SK-N-SH (cell line): ENCODE measurements at regions not wholly inside any gene's neighbourhood (a gene's known extent, or its start where the extent isn't known, plus 50 kb on each side); places are given as distances from the start of the nearest gene placed in this dataset.

Source experiments
- CTCF ChIA-PET: fragments of 300-600, 350-600 bp; formaldehyde crosslinking; extraction: SDS; loops from one replicate; lab custom pipeline; 2021; lab: Yijun Ruan, JAX
- POLR2A ChIA-PET: fragments of 350-600 bp; sonication (Branson Sonifier 250); formaldehyde crosslinking; extraction: SDS; loops from one replicate; lab custom pipeline; 2020; ENCODE audit warnings: antibody characterized with exemption, inconsistent platforms; lab: Yijun Ruan, JAX
- DNase-seq: peaks from one replicate; pipeline ENCODE4 v3.0.0; 2012
- H2AFZ ChIP-seq: fragments of 200-600 bp; sonication (generic); 2 replicates; pipeline ENCODE4 v1.8.1; 2016; ENCODE audit warnings: antibody characterized with exemption, mild to moderate bottlenecking, low read depth
- H3F3A ChIP-seq: fragments of 200-600 bp; sonication (generic); replicated peaks from 2 replicates; pipeline ENCODE3; 2016; ENCODE audit warnings: antibody characterized with exemption, mild to moderate bottlenecking; ENCODE audit not compliant: insufficient read depth
- H3K27ac ChIP-seq, 2 experiments: fragments of 200-500 bp in 1 of 2; fragments of 200-600 bp in 1 of 2; sonication (Bioruptor generic) in 1 of 2; sonication (generic), shearing (Covaris generic) in 1 of 2; 2 replicates each; pipeline versions ENCODE4 v1.5.1 to v1.6.1; 2014 to 2016; ENCODE audit warnings: low read depth in 2 of 2, inconsistent platforms in 1 of 2, low read length in 1 of 2, mild to moderate bottlenecking in 1 of 2, mixed read lengths in 1 of 2
- H3K27me3 ChIP-seq: fragments of 200-600 bp; sonication (generic), shearing (Covaris generic); 2 replicates; pipeline ENCODE4 v1.6.1; 2016; ENCODE audit warnings: mixed run types; ENCODE audit not compliant: insufficient read depth
- H3K36me3 ChIP-seq, 2 experiments: fragments of 200-500 bp in 1 of 2; fragments of 200-600 bp in 1 of 2; sonication (Bioruptor generic) in 1 of 2; sonication (generic) in 1 of 2; replicated peaks in 1 of 2; 2 replicates each; pipeline versions ENCODE3 to v1.5.1; 2014 to 2016; ENCODE audit warnings: low read length in 1 of 2, mild to moderate bottlenecking in 1 of 2; ENCODE audit not compliant: insufficient read depth in 2 of 2, control insufficient read depth in 1 of 2
- H3K4me1 ChIP-seq, 2 experiments: fragments of 200-500 bp in 1 of 2; fragments of 200-600 bp in 1 of 2; sonication (Bioruptor generic) in 1 of 2; sonication (generic), shearing (Covaris generic) in 1 of 2; 2 replicates each; pipeline versions ENCODE4 v1.5.1 to v1.6.1; 2014 to 2016; ENCODE audit warnings: low read depth in 1 of 2, low read length in 1 of 2, mixed run types in 1 of 2; ENCODE audit not compliant: insufficient read depth in 2 of 2, control insufficient read depth in 1 of 2
- H3K4me2 ChIP-seq: fragments of 200-600 bp; sonication (generic), shearing (Covaris generic); 2 replicates; pipeline ENCODE4 v1.6.1; 2017; ENCODE audit warnings: mixed run types
- H3K4me3 ChIP-seq, 2 experiments: fragments of 200-500 bp in 1 of 2; fragments of 200-600 bp in 1 of 2; sonication (Bioruptor generic) in 1 of 2; sonication (generic), shearing (Covaris generic) in 1 of 2; 2 replicates each; pipeline versions ENCODE4 v1.5.1 to v1.8.1; 2014 to 2016; ENCODE audit warnings: low read depth in 2 of 2, inconsistent platforms in 1 of 2, low read length in 1 of 2, mild to moderate bottlenecking in 1 of 2, mixed read lengths in 1 of 2, moderate library complexity in 1 of 2
- H3K79me2 ChIP-seq: fragments of 200-600 bp; sonication (generic); 2 replicates; pipeline ENCODE4 v1.8.1; 2017; ENCODE audit warnings: mild to moderate bottlenecking; ENCODE audit not compliant: insufficient read depth
- H3K9ac ChIP-seq: fragments of 200-600 bp; sonication (generic); 2 replicates; pipeline ENCODE4 v1.6.1; 2017; ENCODE audit warnings: mixed run types
- H3K9me2 ChIP-seq: fragments of 200-600 bp; sonication (generic); 2 replicates; pipeline ENCODE4 v1.6.1; 2017; ENCODE audit warnings: mixed run types
- H3K9me3 ChIP-seq: fragments of 200-600 bp; sonication (generic); 2 replicates; pipeline ENCODE4 v1.6.1; 2017; ENCODE audit warnings: mixed run types, mild to moderate bottlenecking, moderate library complexity
- H4K20me1 ChIP-seq: fragments of 200-600 bp; sonication (generic); 2 replicates; pipeline ENCODE4 v1.6.1; 2017; ENCODE audit warnings: mild to moderate bottlenecking, mixed run types; ENCODE audit not compliant: insufficient read depth
- CHD2 ChIP-seq: fragments of 150-350 bp; IDR thresholded peaks from 2 replicates; pipeline ENCODE4 v1.6.1; 2018; ENCODE audit warnings: low read length; ENCODE audit not compliant: partially characterized antibody
- ELF1 ChIP-seq: IDR thresholded peaks from 2 replicates; pipeline ENCODE4 v1.4.0; 2012
- EP300 ChIP-seq, 2 experiments: IDR thresholded peaks; 2 replicates each; pipeline versions ENCODE4 v1.4.0 to v1.6.1; 2012; ENCODE audit warnings: borderline replicate concordance in 1 of 2, low read depth in 1 of 2, low read length in 1 of 2
- EZH2phosphoT487 ChIP-seq: fragments of 200-600 bp; sonication (generic); IDR thresholded peaks from 2 replicates; pipeline ENCODE4 v1.6.1; 2017; ENCODE audit warnings: low read depth, mixed run types, mild to moderate bottlenecking, antibody characterized with exemption, moderate library complexity, borderline replicate concordance
- FOSL2 ChIP-seq: IDR thresholded peaks from 2 replicates; pipeline ENCODE4 v1.4.0; 2012; ENCODE audit warnings: low read depth, mild to moderate bottlenecking, moderate library complexity, borderline replicate concordance
- FOXM1 ChIP-seq: IDR thresholded peaks from 2 replicates; pipeline ENCODE4 v1.4.0; 2012; ENCODE audit warnings: low read depth, mild to moderate bottlenecking
- JUND ChIP-seq: IDR thresholded peaks from 2 replicates; pipeline ENCODE4 v1.4.0; 2012
- MXI1 ChIP-seq: IDR thresholded peaks from 2 replicates; pipeline ENCODE4 v1.6.1; 2012; ENCODE audit warnings: mild to moderate bottlenecking, low read depth, low read length, improper control_type of control experiment
- POLR2AphosphoS5 ChIP-seq: IDR thresholded peaks from 2 replicates; pipeline ENCODE4 v1.6.1; 2012; ENCODE audit warnings: low read depth, low read length
- RAD21 ChIP-seq: IDR thresholded peaks from 2 replicates; pipeline ENCODE4 v1.6.1; 2012; ENCODE audit warnings: mild to moderate bottlenecking, low read length
- RCOR1 ChIP-seq: fragments of 150-350 bp; IDR thresholded peaks from 2 replicates; pipeline ENCODE4 v1.6.1; 2017; ENCODE audit warnings: antibody characterized with exemption, low read length
- REST ChIP-seq: IDR thresholded peaks from 2 replicates; pipeline ENCODE4 v1.6.1; 2012; ENCODE audit warnings: mild to moderate bottlenecking, low read depth, low read length, moderate library complexity
- SMC3 ChIP-seq: IDR thresholded peaks from 2 replicates; pipeline ENCODE4 v1.6.1; 2012; ENCODE audit warnings: low read depth, low read length, improper control_type of control experiment
- TAF1 ChIP-seq: IDR thresholded peaks from 2 replicates; pipeline ENCODE4 v1.6.1; 2012; ENCODE audit warnings: low read depth, mild to moderate bottlenecking, low read length, moderate library complexity, borderline replicate concordance
- TCF12 ChIP-seq: IDR thresholded peaks from 2 replicates; pipeline ENCODE4 v1.4.0; 2012
- USF2 ChIP-seq: fragments of 150-350 bp; IDR thresholded peaks from 2 replicates; pipeline ENCODE4 v1.6.1; 2017; ENCODE audit warnings: antibody characterized with exemption, low read length, low read depth, borderline replicate concordance
- WGBS: methylation state at CpG from one replicate; pipeline ENCODE4 v1.1.6; 2017; ENCODE audit warnings: low lambda C conversion rate; 5-methylcytosine and 5-hydroxymethylcytosine counted together
- TF ChIP-seq, protein P1 (sequence below): fragments of 150-350 bp; IDR thresholded peaks from 2 replicates; pipeline ENCODE4 v1.6.1; 2016; ENCODE audit warnings: mild to moderate bottlenecking, low read depth, low read length

GRCh38 chr2:187851955-187852561 is 297.8 kb upstream of the TFPI start:
- Histone ChIP-seq H3K4me1 (peaks cover 0 to 8% of the 10 kb centered on the region in 2 experiments; a peak in 1 of 4 replicates), H3K4me2 (no peak overlapping the region), H2AFZ (no peak overlapping the region), H3K27me3 (no peaks in the 10 kb centered on the region), H3K79me2 (no peaks in the 10 kb centered on the region), H3K36me3 (no peaks in the 10 kb centered on the region), H3F3A (no peaks in the 10 kb centered on the region), H3K9me3 (no peaks in the 10 kb centered on the region), H3K9me2 (no peaks in the 10 kb centered on the region), H3K27ac (no peak overlapping the region), H3K4me3 (no peak overlapping the region), H4K20me1 (no peaks in the 10 kb centered on the region), H3K9ac (no peak overlapping the region)
- no peak for DNase-seq
- POLR2A ChIA-PET: no interaction called here
- 93% methylated on average over 5 of the region's 5 CpGs for WGBS
- CTCF ChIA-PET: interaction anchor here (1.5 to 2.6 kb wide), 2 partner anchors 9 to 14 kb away, joined by 5 to 7 read pairs; no protein-coding TSS in a partner anchor
- TF ChIP-seq USF2 (no peak), JUND (no peak), FOSL2 (no peak), TAF1 (no peak), REST (no peak), RAD21 (no peak), MXI1 (no peak), RCOR1 (no peak), FOXM1 (no peak), TCF12 (no peak), CHD2 (no peak), EP300 (IDR thresholded peaks at IDR 0.05; ENCODE audit: borderline replicate concordance in 1 of 2, low read depth in 1 of 2, low read length in 1 of 2) (no peak), SMC3 (no peak), ELF1 (no peak)
- TF ChIP-seq, all 33 proteins: peak for 0

GRCh38 chr2:187853381-187853791 is 299.2 kb upstream of the TFPI start:
- Histone ChIP-seq H3K4me1 (peaks cover 5 to 8% of the 10 kb centered on the region in 2 experiments; a peak in 2 of 4 replicates), H3K9ac (no peak overlapping the region), H3K79me2 (no peaks in the 10 kb centered on the region)
- POLR2A ChIA-PET: no interaction called here
- WGBS: 91% methylated on average over 1 of the region's 1 CpG
- TF ChIP-seq, protein P1, sequence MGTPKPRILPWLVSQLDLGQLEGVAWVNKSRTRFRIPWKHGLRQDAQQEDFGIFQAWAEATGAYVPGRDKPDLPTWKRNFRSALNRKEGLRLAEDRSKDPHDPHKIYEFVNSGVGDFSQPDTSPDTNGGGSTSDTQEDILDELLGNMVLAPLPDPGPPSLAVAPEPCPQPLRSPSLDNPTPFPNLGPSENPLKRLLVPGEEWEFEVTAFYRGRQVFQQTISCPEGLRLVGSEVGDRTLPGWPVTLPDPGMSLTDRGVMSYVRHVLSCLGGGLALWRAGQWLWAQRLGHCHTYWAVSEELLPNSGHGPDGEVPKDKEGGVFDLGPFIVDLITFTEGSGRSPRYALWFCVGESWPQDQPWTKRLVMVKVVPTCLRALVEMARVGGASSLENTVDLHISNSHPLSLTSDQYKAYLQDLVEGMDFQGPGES: no peak
- no peak for TF ChIP-seq POLR2AphosphoS5
- TF ChIP-seq EZH2phosphoT487: no peak
- TF ChIP-seq CHD2: no peak
- TF ChIP-seq, all 33 proteins: peak for 0
- no peak overlapping the region for H2AFZ ChIP-seq
- no peaks in the 10 kb centered on the region for H4K20me1 ChIP-seq
- no peaks in the 10 kb centered on the region for H3K27me3 ChIP-seq
- H3F3A ChIP-seq: no peaks in the 10 kb centered on the region
- no peak overlapping the region for H3K4me2 ChIP-seq
- CTCF ChIA-PET: interaction anchor here (1.5 to 2.6 kb wide), 2 partner anchors 10 to 12 kb away, joined by 5 to 7 read pairs; no protein-coding TSS in a partner anchor
- no peaks in the 10 kb centered on the region for H3K36me3 ChIP-seq
- H3K9me3 ChIP-seq: no peaks in the 10 kb centered on the region
- no peak overlapping the region for H3K4me3 ChIP-seq
- no peaks in the 10 kb centered on the region for H3K9me2 ChIP-seq
- no peak overlapping the region for H3K27ac ChIP-seq
- no peak for DNase-seq
